Fibroblast of lung (primary cell): ENCODE measurements at regions not wholly inside any gene's neighbourhood (a gene's known extent, or its start where the extent isn't known, plus 50 kb on each side); places are given as distances from the start of the nearest gene placed in this dataset.

Experiments used
- CTCF ChIP-seq, 2 donors: IDR thresholded peaks in 1 of 2; conservative IDR thresholded peaks in 1 of 2; 1 replicate in 1 of 2; 2 replicates in 1 of 2; pipeline ENCODE4 v1.5.1; 2011 to 2012; ENCODE audit warnings: low read length in 2 of 2, control low read depth in 1 of 2, inconsistent platforms in 1 of 2, low read depth in 1 of 2, mild to moderate bottlenecking in 1 of 2
- EZH2 ChIP-seq: IDR thresholded peaks from 2 replicates; pipeline ENCODE4 v1.5.1; 2012; ENCODE audit warnings: low read length, control low read depth, mild to moderate bottlenecking; ENCODE audit errors: missing control alignments

DNA sequence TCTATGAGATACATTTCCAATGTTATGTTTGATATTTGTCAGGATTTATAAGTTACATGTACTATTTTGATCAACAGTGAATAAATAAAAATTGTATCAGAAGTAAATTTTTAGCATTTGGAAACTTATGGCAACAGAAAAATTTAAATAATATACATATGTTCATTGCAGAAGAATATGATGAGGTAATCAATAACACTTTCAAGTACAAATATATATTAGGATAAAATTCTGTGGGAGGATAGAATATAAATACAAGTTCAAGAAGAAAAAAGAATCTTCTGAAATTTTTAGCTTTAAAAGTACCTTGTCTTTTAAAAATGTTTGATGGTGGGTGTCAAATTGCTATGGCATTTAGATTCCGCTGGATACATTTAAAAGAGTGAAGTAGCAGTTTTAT lies 102.8 kb upstream of the MUCL1 start:
- TF ChIP-seq CTCF (conservative IDR thresholded peaks at IDR 0.05 in 1 of 2, IDR thresholded peaks at IDR 0.05 in 1 of 2; ENCODE audit: low read depth in 1 of 2, low read length in 2 of 2) (no peak), EZH2 (no peak)
